ENCODE measurements at regions not wholly inside any gene's neighbourhood (a gene's known extent, or its start where the extent isn't known, plus 50 kb on each side); places are given as distances from the start of the nearest gene placed in this dataset.

- no peak for TF ChIP-seq SNAI2 (CRISPR knock-in tag; IDR thresholded peaks at IDR 0.05)
- TF ChIP-seq, protein P1, sequence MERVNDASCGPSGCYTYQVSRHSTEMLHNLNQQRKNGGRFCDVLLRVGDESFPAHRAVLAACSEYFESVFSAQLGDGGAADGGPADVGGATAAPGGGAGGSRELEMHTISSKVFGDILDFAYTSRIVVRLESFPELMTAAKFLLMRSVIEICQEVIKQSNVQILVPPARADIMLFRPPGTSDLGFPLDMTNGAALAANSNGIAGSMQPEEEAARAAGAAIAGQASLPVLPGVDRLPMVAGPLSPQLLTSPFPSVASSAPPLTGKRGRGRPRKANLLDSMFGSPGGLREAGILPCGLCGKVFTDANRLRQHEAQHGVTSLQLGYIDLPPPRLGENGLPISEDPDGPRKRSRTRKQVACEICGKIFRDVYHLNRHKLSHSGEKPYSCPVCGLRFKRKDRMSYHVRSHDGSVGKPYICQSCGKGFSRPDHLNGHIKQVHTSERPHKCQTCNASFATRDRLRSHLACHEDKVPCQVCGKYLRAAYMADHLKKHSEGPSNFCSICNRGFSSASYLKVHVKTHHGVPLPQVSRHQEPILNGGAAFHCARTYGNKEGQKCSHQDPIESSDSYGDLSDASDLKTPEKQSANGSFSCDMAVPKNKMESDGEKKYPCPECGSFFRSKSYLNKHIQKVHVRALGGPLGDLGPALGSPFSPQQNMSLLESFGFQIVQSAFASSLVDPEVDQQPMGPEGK (CRISPR knock-in tag; IDR thresholded peaks at IDR 0.05; ENCODE audit: borderline replicate concordance) = no peak
Measured at GRCh38 chr2:185428000-185428399, 310.6 kb upstream of the FSIP2 start.

Measured in SK-N-SH treated with all-trans-retinoic acid at 6 μM for 48 hours (cell line).